KBM-7 (cell line): ENCODE measurements at regions not wholly inside any gene's neighbourhood (a gene's known extent, or its start where the extent isn't known, plus 50 kb on each side); places are given as distances from the start of the nearest gene placed in this dataset.

Experiments used
- DNase-seq: peaks from one replicate; pipeline ENCODE4 v3.0.0-alpha.2; 2015
- in situ Hi-C: fragments of 300-500 bp; cut with MboI; formaldehyde crosslinking; loops from 2 replicates; pipeline ENCODE4 v1.14.3; 2020; ENCODE audit warnings: low sequenced_read_pairs, low pct_unique_long_range_greater_than_20kb, mixed read lengths

GRCh38 chr10:45235260-45235769, 80.1 kb downstream of the OR13A1 start:
- in situ Hi-C loops: loop anchor here (25.0 kb wide), 1 partner anchor 1002 kb away; no protein-coding TSS in a partner anchor
- DNase-seq: peak; percentile 72

GRCh38 chr10:45235798-45236220, 79.6 kb downstream of the OR13A1 start:
- in situ Hi-C loops: loop anchor here (25.0 kb wide), 1 partner anchor 1001 kb away; no protein-coding TSS in a partner anchor

GRCh38 chr10:45238896-45239295, 76.5 kb downstream of the OR13A1 start:
- in situ Hi-C loops: loop anchor here (25.0 kb wide), 1 partner anchor 998 kb away; no protein-coding TSS in a partner anchor
- peak; percentile 30 for DNase-seq

More at GRCh38 chr10:45235798-45236220, 79.6 kb downstream of the OR13A1 start:
- no peak for DNase-seq

- DNase-seq: no peak
- in situ Hi-C loops: loop anchor here (25.0 kb wide), 1 partner anchor 998 kb away; no protein-coding TSS in a partner anchor
Observed at GRCh38 chr10:45239642-45240041, 75.8 kb downstream of the OR13A1 start.

- DNase-seq: no peak
- in situ Hi-C loops: loop anchor here (25.0 kb wide), 1 partner anchor 995 kb away; no protein-coding TSS in a partner anchor
Observed at GRCh38 chr10:45241865-45242520, 73.4 kb downstream of the OR13A1 start.

GRCh38 chr10:45243261-45243660, 72.1 kb downstream of the OR13A1 start:
- no peak for DNase-seq
- in situ Hi-C loops: loop anchor here (25.0 kb wide), 1 partner anchor 994 kb away; no protein-coding TSS in a partner anchor

- in situ Hi-C loops: loop anchor here (25.0 kb wide), 1 partner anchor 991 kb away; no protein-coding TSS in a partner anchor
- no peak for DNase-seq
Observed at GRCh38 chr10:45246522-45246921, 68.9 kb downstream of the OR13A1 start.

- DNase-seq: peak; percentile 81
- in situ Hi-C loops: loop anchor here (25.0 kb wide), 2 partner anchors 187 to 987 kb away; no protein-coding TSS in a partner anchor
Observed at GRCh38 chr10:45249978-45250693, 65.3 kb downstream of the OR13A1 start.

GRCh38 chr10:45250694-45251075, 64.7 kb downstream of the OR13A1 start:
- in situ Hi-C loops: loop anchor here (25.0 kb wide), 1 partner anchor 187 kb away; no protein-coding TSS in a partner anchor
- peak; percentile 22 for DNase-seq
